Left ventricle myocardium inferior (tissue), 1 donor: ENCODE measurements at regions not wholly inside any gene's neighbourhood (a gene's known extent, or its start where the extent isn't known, plus 50 kb on each side); places are given as distances from the start of the nearest gene placed in this dataset.
"Not testable (repeated sequence)": the region's sequence is repeated elsewhere in the genome, so short reads cannot be mapped to it uniquely, and the experiment has no call there.

Experiments
- DNase-seq: peaks from one replicate; pipeline ENCODE4 v3.0.0-alpha.2; 2020
- H3K27ac ChIP-seq: fragments of 200-600 bp; replicated peaks from 2 replicates; pipeline ENCODE4 v1.8.0; 2021
- H3K27me3 ChIP-seq: fragments of 200-600 bp; 2 replicates; pipeline ENCODE4 v1.8.0; 2021; ENCODE audit warnings: low read depth
- H3K36me3 ChIP-seq: fragments of 200-600 bp; 2 replicates; pipeline ENCODE4 v1.8.0; 2021
- H3K4me1 ChIP-seq: fragments of 200-600 bp; 2 replicates; pipeline ENCODE4 v1.8.0; 2021
- H3K4me3 ChIP-seq: fragments of 200-600 bp; 2 replicates; pipeline ENCODE4 v1.8.0; 2021; ENCODE audit warnings: mild to moderate bottlenecking, moderate library complexity
- H3K9me3 ChIP-seq: fragments of 200-600 bp; replicated peaks from 2 replicates; pipeline ENCODE4 v1.8.0; 2021
- intact Hi-C: fragments of 100-400 bp; cut with micrococcal nuclease; formaldehyde crosslinking; loops from one replicate; pipeline ENCODE4 v1.11.0; 2022
- TF ChIP-seq, protein P1 (sequence below): fragments of 200-600 bp; IDR thresholded peaks from 2 replicates; pipeline ENCODE4 v1.8.0; 2021; ENCODE audit warnings: antibody characterized with exemption, mild to moderate bottlenecking, borderline replicate concordance
- donor health status: DM: no; HTN: yes; CAD: no; lungs with severe emphysema.

DNA sequence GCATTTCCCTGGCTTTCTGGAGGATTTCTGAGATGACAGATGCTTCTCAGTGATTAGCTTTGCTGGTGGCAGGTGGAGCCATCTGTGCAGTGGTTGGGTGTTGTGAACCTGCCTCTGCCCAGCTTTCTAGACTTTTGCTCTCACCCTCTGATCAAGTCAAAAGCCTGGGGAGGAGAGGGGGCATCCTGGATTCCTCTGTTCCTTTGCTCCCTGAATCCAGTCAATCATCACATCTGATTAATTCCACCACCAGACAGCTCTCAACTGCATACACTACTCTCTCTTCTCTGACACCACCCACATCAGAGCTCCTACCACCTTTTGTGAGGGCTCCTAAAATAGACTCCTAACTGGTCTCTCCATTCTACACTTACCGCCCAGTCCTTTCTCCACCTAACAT lies 283.5 kb downstream of the WDR11 start:
- TF ChIP-seq, protein P1, sequence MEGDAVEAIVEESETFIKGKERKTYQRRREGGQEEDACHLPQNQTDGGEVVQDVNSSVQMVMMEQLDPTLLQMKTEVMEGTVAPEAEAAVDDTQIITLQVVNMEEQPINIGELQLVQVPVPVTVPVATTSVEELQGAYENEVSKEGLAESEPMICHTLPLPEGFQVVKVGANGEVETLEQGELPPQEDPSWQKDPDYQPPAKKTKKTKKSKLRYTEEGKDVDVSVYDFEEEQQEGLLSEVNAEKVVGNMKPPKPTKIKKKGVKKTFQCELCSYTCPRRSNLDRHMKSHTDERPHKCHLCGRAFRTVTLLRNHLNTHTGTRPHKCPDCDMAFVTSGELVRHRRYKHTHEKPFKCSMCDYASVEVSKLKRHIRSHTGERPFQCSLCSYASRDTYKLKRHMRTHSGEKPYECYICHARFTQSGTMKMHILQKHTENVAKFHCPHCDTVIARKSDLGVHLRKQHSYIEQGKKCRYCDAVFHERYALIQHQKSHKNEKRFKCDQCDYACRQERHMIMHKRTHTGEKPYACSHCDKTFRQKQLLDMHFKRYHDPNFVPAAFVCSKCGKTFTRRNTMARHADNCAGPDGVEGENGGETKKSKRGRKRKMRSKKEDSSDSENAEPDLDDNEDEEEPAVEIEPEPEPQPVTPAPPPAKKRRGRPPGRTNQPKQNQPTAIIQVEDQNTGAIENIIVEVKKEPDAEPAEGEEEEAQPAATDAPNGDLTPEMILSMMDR = no peak
- no peaks in the 10 kb centered on the region for H3K36me3 ChIP-seq
- H3K4me1 ChIP-seq = no peaks in the 10 kb centered on the region
- H3K27me3 ChIP-seq = peaks cover 31% of the 10 kb centered on the region
- no peaks in the 10 kb centered on the region for H3K9me3 ChIP-seq
- H3K4me3 ChIP-seq = no peak overlapping the region
- no peak overlapping the region for H3K27ac ChIP-seq
- intact Hi-C loops = no loop called here
- no peak for DNase-seq

DNA sequence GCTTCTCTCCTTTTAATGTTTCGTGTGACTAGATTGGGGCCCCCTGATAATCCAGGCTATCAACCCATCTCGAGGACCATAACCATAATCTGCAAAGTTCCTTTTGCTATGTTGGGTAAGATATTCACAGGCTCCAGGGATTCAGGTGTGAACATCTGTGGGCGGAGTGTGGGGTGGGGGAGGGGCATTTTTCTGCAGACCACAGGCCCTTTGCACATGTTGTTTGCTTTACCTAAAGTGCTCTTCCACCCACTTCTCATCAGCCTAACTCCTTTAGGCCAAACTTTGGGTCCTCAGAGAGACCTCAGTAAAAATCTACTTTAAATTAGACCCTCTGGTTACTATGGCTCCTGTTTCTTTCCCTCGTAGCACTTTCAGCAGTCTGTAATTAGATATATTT lies 284.4 kb downstream of the WDR11 start:
- DNase-seq = no peak
- H3K9me3 ChIP-seq = no peaks in the 10 kb centered on the region
- TF ChIP-seq, protein P1 = no peak
- intact Hi-C loops = no loop called here
- H3K4me3 ChIP-seq = no peak overlapping the region
- no peaks in the 10 kb centered on the region for H3K36me3 ChIP-seq
- peaks cover 23% of the 10 kb centered on the region for H3K27me3 ChIP-seq
- no peak overlapping the region for H3K27ac ChIP-seq
- no peaks in the 10 kb centered on the region for H3K4me1 ChIP-seq

- Histone ChIP-seq H3K4me3 (no peak overlapping the region), H3K27me3 (peaks cover 22% of the 10 kb centered on the region), H3K4me1 (no peaks in the 10 kb centered on the region), H3K9me3 (no peaks in the 10 kb centered on the region), H3K36me3 (no peaks in the 10 kb centered on the region), H3K27ac (no peak overlapping the region)
- TF ChIP-seq, protein P1 = no peak
- intact Hi-C loops = no loop called here
- no peak for DNase-seq
Measured at GRCh38 chr10:121137533-121137932, 286.4 kb downstream of the WDR11 start.

DNA sequence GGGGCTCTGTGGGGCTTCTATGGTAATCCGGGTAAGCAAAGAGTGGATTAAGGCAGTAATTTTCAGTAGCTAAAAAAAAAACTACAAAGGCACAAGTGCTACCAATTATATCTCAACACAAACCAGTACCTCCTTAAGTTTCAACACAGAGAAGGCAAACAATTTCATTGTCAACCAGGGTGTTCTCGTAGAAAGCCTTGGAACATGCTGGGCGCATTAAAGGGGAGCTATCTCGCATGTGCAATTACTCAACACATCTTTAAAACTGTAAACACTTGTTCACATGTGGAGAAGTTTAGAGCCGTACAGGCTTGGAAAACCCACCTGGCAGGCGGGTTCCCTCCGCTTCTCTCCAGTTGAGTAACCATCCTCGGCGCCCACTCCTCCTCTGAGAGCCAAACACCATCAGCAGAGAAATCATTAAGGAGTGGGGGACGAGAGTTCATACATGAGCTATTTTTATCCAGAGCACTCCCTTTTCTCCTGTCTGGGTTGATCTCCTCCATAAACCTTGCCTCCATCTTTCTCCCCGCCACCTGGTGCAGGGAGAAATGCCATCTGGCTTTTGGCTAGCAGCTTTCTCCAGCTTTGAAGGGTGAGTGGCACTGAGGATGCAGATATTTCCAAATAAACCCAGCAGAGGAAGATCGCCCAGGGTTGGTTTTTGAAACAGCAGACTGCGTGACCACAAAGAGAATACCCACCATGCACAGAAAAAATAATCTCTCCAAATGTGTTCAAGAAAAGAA lies 287.1 kb downstream of the WDR11 start:
- Histone ChIP-seq H3K9me3 (no peaks in the 10 kb centered on the region), H3K27ac (no peak overlapping the region), H3K36me3 (no peaks in the 10 kb centered on the region), H3K4me3 (no peak overlapping the region), H3K4me1 (no peaks in the 10 kb centered on the region), H3K27me3 (peaks cover 22% of the 10 kb centered on the region)
- no peak for DNase-seq
- TF ChIP-seq, protein P1 = no peak
- intact Hi-C loops = no loop called here

DNA sequence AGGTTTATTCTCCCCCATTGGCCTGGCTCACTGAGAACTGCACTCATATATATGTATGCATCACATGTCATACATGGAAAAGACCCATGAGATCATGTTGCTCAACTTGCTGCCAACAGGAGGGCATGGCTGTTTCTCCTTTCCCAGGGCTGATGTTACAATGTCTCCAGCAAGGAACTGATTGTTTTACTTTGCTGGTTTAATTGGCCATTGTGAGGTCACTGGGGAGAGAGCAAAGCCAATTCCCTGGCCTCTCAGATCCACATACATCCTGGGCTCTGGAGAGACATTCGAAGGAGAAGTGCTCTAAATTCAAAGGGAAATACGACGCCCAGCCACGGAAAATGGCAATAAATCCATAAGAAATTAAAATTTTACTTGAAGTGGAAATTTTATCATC lies 287.8 kb downstream of the WDR11 start:
- no peak overlapping the region for H3K27ac ChIP-seq

GRCh38 chr10:121145802-121146395 lies 294.7 kb downstream of the WDR11 start:
- DNase-seq, intact Hi-C loops, H3K36me3 ChIP-seq, H3K4me3 ChIP-seq, H3K4me1 ChIP-seq, H3K27ac ChIP-seq: not testable (repeated sequence)
- H3K9me3 ChIP-seq = peaks cover 35% of the 10 kb centered on the region
- H3K27me3 ChIP-seq = peaks cover 23% of the 10 kb centered on the region

More for the DNA sequence above, 287.8 kb downstream of the WDR11 start:
- Histone ChIP-seq H3K4me1 (no peaks in the 10 kb centered on the region), H3K4me3 (no peak overlapping the region), H3K36me3 (no peaks in the 10 kb centered on the region), H3K27me3 (peaks cover 17% of the 10 kb centered on the region), H3K9me3 (peaks cover 6% of the 10 kb centered on the region)
- DNase-seq = no peak
- intact Hi-C loops = no loop called here
- TF ChIP-seq, protein P1 = no peak
